Islet of Langerhans (tissue), 1 donor: ENCODE measurements at regions not wholly inside any gene's neighbourhood (a gene's known extent, or its start where the extent isn't known, plus 50 kb on each side); places are given as distances from the start of the nearest gene placed in this dataset.
"Not testable (repeated sequence)": the region's sequence is repeated elsewhere in the genome, so short reads cannot be mapped to it uniquely, and the experiment has no call there.

Experiments
- FAIRE-seq: peaks from one replicate; lab custom pipeline; 2011; peaks lifted over from hg19 to GRCh38; lab: Jason Lieb, UNC

GRCh38 chr18:55934821-55935220 lies 346.8 kb upstream of the TCF4 start:
- FAIRE-seq = no peak

GRCh38 chr18:55932675-55933074 lies 344.7 kb upstream of the TCF4 start:
- FAIRE-seq = no peak

GRCh38 chr18:55927831-55928230 lies 339.8 kb upstream of the TCF4 start:
- no peak for FAIRE-seq

- FAIRE-seq = no peak
These were observed 337.8 kb upstream of the TCF4 start for GRCh38 chr18:55925772-55926171.

GRCh38 chr18:55920063-55920462 lies 332.1 kb upstream of the TCF4 start:
- no peak for FAIRE-seq

GRCh38 chr18:55918444-55918843 lies 330.5 kb upstream of the TCF4 start:
- no peak for FAIRE-seq

- no peak for FAIRE-seq
These were observed 324.9 kb upstream of the TCF4 start for GRCh38 chr18:55912919-55913318.

- FAIRE-seq = no peak
These were observed 324.1 kb upstream of the TCF4 start for GRCh38 chr18:55912071-55912470.

GRCh38 chr18:55910296-55910695 lies 322.3 kb upstream of the TCF4 start:
- no peak for FAIRE-seq

GRCh38 chr18:55908901-55909366 lies 320.9 kb upstream of the TCF4 start:
- no peak for FAIRE-seq

GRCh38 chr18:55907453-55908175 lies 319.6 kb upstream of the TCF4 start:
- no peak for FAIRE-seq

- no peak for FAIRE-seq
These were observed 318.5 kb upstream of the TCF4 start for GRCh38 chr18:55906536-55906935.

GRCh38 chr18:55903911-55904310 lies 315.9 kb upstream of the TCF4 start:
- no peak for FAIRE-seq

- FAIRE-seq = no peak
These were observed 312.4 kb upstream of the TCF4 start for GRCh38 chr18:55900380-55900779.

GRCh38 chr18:55897091-55897689 lies 309.2 kb upstream of the TCF4 start:
- FAIRE-seq = no peak

- no peak for FAIRE-seq
These were observed 306.0 kb upstream of the TCF4 start for GRCh38 chr18:55893948-55894347.

GRCh38 chr18:55892862-55893813 lies 305.1 kb upstream of the TCF4 start:
- FAIRE-seq = not testable (repeated sequence)

GRCh38 chr18:55886886-55887285 lies 298.9 kb upstream of the TCF4 start:
- no peak for FAIRE-seq

- FAIRE-seq = no peak
These were observed 296.5 kb upstream of the TCF4 start for GRCh38 chr18:55884498-55884897.

- FAIRE-seq = no peak
These were observed 292.6 kb upstream of the TCF4 start for GRCh38 chr18:55880617-55881016.

- FAIRE-seq = no peak
These were observed 291.3 kb upstream of the TCF4 start for GRCh38 chr18:55879331-55879730.

- no peak for FAIRE-seq
These were observed 290.2 kb upstream of the TCF4 start for GRCh38 chr18:55878224-55878623.

- no peak for FAIRE-seq
These were observed 289.3 kb upstream of the TCF4 start for GRCh38 chr18:55877321-55877720.
